Thoracic aorta (tissue), 2 donors: ENCODE measurements at regions not wholly inside any gene's neighbourhood (a gene's known extent, or its start where the extent isn't known, plus 50 kb on each side); places are given as distances from the start of the nearest gene placed in this dataset.

Experiments
- ATAC-seq: fragments of 150-250 bp; one replicate; pipeline ENCODE4 v1.8.0; 2017; ENCODE audit warnings: low read depth; ENCODE audit not compliant: insufficient number of reproducible peaks, low FRiP score
- DNase-seq: peaks from one replicate; pipeline ENCODE4 v3.0.0-alpha.2; 2020; ENCODE audit warnings: low spot score
- H3K27ac ChIP-seq, 2 donors: fragments of 200-600 bp; sonication (generic); 1 replicate in 1 of 2; 2 replicates in 1 of 2; pipeline ENCODE4 v1.5.1; 2016; ENCODE audit warnings: mild to moderate bottlenecking in 2 of 2, moderate library complexity in 2 of 2
- H3K27me3 ChIP-seq: fragments of 200-600 bp; sonication (generic); replicated peaks from 2 replicates; pipeline ENCODE4 v1.6.0; 2016; ENCODE audit warnings: mild to moderate bottlenecking; ENCODE audit not compliant: insufficient read depth
- H3K36me3 ChIP-seq: fragments of 200-600 bp; sonication (generic); one replicate; pipeline ENCODE4 v1.5.1; 2016
- H3K4me1 ChIP-seq, 2 donors: fragments of 200-600 bp; sonication (generic); 1 replicate in 1 of 2; 2 replicates in 1 of 2; pipeline versions ENCODE4 v1.5.1 to v1.6.0; 2016; ENCODE audit warnings: low read depth in 2 of 2, mild to moderate bottlenecking in 1 of 2; ENCODE audit not compliant: control insufficient read depth in 1 of 2
- H3K4me3 ChIP-seq: fragments of 200-600 bp; sonication (generic); 2 replicates; pipeline ENCODE4 v1.5.1; 2016; ENCODE audit warnings: mild to moderate bottlenecking
- H3K9me3 ChIP-seq: fragments of 200-600 bp; sonication (generic); 2 replicates; pipeline ENCODE4 v1.5.1; 2016
- CTCF ChIP-seq: fragments of 200-600 bp; sonication (generic); IDR thresholded peaks from one replicate; pipeline ENCODE4 v1.5.1; 2019; ENCODE audit warnings: antibody characterized with exemption

DNA sequence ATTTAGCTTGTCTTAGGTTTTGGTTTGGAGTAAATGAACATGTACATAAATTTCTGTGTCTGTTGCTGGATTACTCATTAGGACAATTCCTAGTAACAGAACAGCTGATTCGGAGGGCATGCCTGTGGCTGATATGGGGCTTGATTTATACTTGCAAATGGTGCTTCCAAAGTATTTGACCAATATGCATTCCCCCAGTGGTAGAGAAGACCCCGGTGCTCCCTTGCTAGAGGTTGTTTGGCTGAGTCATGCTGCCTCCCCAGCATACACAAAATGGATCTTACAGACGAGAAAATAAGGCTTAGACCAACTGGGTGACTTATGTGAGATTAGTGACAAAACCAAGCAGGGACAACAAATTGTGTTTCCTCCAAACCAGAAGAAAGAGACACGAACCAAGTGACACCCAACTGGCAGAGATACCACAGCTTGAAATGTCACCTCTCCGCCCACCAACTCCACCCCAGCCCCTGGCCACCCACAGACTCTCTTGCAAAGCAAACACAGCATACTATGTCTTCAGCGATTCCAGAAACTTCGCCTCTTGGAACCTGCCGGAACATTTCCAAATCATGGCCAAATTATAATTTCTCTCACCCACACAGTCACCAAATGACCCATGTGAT, 75.9 kb upstream of the ETS2 start:
- Histone ChIP-seq H3K27me3 (no peaks in the 10 kb centered on the region), H3K36me3 (no peaks in the 10 kb centered on the region), H3K4me1 (peaks cover 6 to 23% of the 10 kb centered on the region in 2 donors), H3K4me3 (peak overlapping the region; percentile 28), H3K9me3 (peaks cover 13% of the 10 kb centered on the region), H3K27ac (peak overlapping the region in 1 of 2 donors; percentile 20)
- ATAC-seq = no peak
- no peak for DNase-seq
- no peak for TF ChIP-seq CTCF

- peaks cover 8 to 26% of the 10 kb centered on the region in 2 donors for H3K4me1 ChIP-seq
- peak; percentile 94 for TF ChIP-seq CTCF
- H3K9me3 ChIP-seq = no peaks in the 10 kb centered on the region
- DNase-seq = peak; percentile 86
- no peaks in the 10 kb centered on the region for H3K27me3 ChIP-seq
- no peaks in the 10 kb centered on the region for H3K36me3 ChIP-seq
- peak; percentile 75 for ATAC-seq
- H3K4me3 ChIP-seq = peak overlapping the region; percentile 69
- H3K27ac ChIP-seq = peak overlapping the region; percentile 77 to 87
Measured at GRCh38 chr21:38733972-38734546, 71.7 kb upstream of the ETS2 start.

DNA sequence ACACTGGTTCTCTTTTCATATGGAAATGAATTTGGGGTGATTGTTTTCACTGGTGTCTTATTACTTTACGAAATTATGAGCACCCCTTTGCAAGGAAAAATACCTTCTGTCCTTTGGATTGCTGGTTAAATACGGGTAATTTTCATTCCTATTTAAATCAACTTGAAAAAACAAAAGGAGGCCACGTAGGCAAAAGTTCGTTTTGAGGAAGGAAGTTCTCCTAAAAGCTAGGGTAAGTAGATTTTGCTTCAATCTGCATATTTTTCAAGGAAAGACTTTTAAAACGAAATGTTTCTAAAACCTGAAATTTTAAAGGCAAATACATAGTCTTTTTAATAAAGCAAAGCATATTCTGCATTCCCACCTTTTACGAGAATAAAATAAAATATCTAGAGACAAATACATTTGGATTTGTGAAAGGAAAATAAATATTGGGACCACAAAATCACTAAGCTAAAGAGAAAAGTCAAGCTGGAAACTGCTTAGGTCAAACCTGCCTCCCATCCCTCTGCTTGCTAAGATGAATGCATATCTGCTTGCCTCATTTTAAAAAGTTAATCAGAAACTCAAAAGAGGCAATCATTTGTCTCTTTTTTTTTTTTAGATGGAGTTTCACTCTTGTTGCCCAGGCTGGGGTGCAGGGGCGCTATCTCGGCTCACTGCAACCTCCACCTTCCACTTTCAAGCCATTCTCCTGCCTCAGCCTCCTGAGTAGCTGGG, 70.9 kb upstream of the ETS2 start:
- Histone ChIP-seq H3K36me3 (no peaks in the 10 kb centered on the region), H3K4me1 (peaks cover 8 to 24% of the 10 kb centered on the region in 2 donors), H3K27ac (peak overlapping the region; percentile 77 to 87), H3K9me3 (no peaks in the 10 kb centered on the region), H3K4me3 (peak overlapping the region; percentile 69), H3K27me3 (no peaks in the 10 kb centered on the region)
- no peak for ATAC-seq
- DNase-seq = no peak
- TF ChIP-seq CTCF = no peak

DNA sequence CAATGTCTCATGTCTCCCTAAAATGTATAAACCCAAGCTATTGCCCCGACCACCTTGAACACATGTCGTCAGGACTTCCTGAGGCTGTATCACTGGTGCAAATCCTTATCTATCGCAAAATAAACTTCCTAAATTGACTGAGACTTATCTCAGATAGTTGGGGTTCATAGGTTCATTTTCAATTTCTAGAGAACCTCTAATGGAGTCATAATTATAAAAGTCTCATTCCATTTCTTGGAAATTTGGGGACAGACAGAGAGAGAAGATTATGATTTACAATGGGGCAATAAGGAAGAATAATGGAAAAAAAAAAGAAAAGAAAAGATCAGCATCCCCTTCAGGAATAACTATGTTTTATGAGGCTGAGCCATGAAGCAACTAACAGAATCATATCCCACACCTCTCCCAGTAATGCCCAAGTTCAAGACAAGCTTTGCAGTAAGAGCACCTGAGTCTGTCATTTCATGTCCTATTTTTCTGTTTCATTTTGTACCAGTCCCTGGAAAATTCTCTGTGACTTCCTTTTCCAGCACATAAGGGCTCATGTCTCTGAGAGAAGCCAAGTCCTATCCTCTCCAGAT, 70.0 kb upstream of the ETS2 start:
- Histone ChIP-seq H3K36me3 (no peaks in the 10 kb centered on the region), H3K4me1 (peaks cover 4 to 17% of the 10 kb centered on the region in 2 donors), H3K9me3 (no peaks in the 10 kb centered on the region), H3K4me3 (no peak overlapping the region), H3K27ac (peak overlapping the region in 1 of 2 donors; percentile 77), H3K27me3 (no peaks in the 10 kb centered on the region)
- ATAC-seq (no peak), DNase-seq (no peak)
- no peak for TF ChIP-seq CTCF

GRCh38 chr21:38740090-38740489, 65.6 kb upstream of the ETS2 start:
- Histone ChIP-seq H3K9me3 (no peaks in the 10 kb centered on the region), H3K27me3 (no peaks in the 10 kb centered on the region), H3K27ac (no peak overlapping the region), H3K4me1 (peaks cover 3 to 6% of the 10 kb centered on the region in 2 donors), H3K36me3 (no peaks in the 10 kb centered on the region), H3K4me3 (no peak overlapping the region)
- no peak for TF ChIP-seq CTCF
- DNase-seq (no peak), ATAC-seq (no peak)
